Bronchial epithelial cell (primary cell): ENCODE measurements at regions not wholly inside any gene's neighbourhood (a gene's known extent, or its start where the extent isn't known, plus 50 kb on each side); places are given as distances from the start of the nearest gene placed in this dataset.
"Not testable (repeated sequence)": the region's sequence is repeated elsewhere in the genome, so short reads cannot be mapped to it uniquely, and the experiment has no call there.

Source experiments
- DNase-seq: peaks from one replicate; pipeline ENCODE4 v3.0.0-alpha.2; 2010; ENCODE audit warnings: low read depth
- FAIRE-seq: peaks from 2 replicates; lab custom pipeline; 2011; peaks lifted over from hg19 to GRCh38; lab: Jason Lieb, UNC
- H3K27me3 ChIP-seq: 2 replicates; pipeline ENCODE4 v1.5.1; 2011; ENCODE audit warnings: low read length; ENCODE audit not compliant: control insufficient read depth, insufficient read depth
- H3K36me3 ChIP-seq: 2 replicates; pipeline ENCODE4 v1.5.1; 2011; ENCODE audit warnings: low read length; ENCODE audit not compliant: control insufficient read depth, insufficient read depth
- H3K4me3 ChIP-seq: 2 replicates; pipeline ENCODE4 v1.5.1; 2011; ENCODE audit warnings: mild to moderate bottlenecking, low read depth, low read length, control low read depth
- TF ChIP-seq, protein P1 (sequence below): IDR thresholded peaks from 2 replicates; pipeline ENCODE4 v1.5.1; 2011; ENCODE audit warnings: mild to moderate bottlenecking, moderate library complexity, low read length, control low read depth, inconsistent platforms; ENCODE audit not compliant: insufficient read depth, severe bottlenecking

DNA sequence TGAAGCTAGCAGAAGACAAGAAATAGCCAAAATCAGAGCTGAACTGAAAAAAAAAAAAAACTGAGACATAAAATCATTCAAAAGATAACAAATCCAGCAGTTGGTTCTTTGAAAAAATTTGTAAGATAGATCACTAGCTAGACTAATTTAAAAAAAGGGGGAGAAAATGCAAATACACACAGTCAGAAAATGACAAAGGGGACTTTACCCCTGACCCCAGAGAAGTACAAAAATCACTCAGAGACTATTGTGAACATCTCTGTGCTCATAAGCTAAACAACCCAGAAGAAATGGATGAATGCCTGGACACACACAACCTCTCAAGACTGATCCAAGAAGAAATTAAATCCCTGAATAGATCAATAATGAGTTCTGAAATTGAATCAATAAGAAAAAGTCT is 914.3 kb upstream of the API5 start:
- H3K27me3 ChIP-seq = no peaks in the 10 kb centered on the region
- H3K36me3 ChIP-seq = no peaks in the 10 kb centered on the region
- H3K4me3 ChIP-seq = no peak overlapping the region
- TF ChIP-seq, protein P1, sequence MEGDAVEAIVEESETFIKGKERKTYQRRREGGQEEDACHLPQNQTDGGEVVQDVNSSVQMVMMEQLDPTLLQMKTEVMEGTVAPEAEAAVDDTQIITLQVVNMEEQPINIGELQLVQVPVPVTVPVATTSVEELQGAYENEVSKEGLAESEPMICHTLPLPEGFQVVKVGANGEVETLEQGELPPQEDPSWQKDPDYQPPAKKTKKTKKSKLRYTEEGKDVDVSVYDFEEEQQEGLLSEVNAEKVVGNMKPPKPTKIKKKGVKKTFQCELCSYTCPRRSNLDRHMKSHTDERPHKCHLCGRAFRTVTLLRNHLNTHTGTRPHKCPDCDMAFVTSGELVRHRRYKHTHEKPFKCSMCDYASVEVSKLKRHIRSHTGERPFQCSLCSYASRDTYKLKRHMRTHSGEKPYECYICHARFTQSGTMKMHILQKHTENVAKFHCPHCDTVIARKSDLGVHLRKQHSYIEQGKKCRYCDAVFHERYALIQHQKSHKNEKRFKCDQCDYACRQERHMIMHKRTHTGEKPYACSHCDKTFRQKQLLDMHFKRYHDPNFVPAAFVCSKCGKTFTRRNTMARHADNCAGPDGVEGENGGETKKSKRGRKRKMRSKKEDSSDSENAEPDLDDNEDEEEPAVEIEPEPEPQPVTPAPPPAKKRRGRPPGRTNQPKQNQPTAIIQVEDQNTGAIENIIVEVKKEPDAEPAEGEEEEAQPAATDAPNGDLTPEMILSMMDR = no peak
- no peak for FAIRE-seq
- no peak for DNase-seq

DNA sequence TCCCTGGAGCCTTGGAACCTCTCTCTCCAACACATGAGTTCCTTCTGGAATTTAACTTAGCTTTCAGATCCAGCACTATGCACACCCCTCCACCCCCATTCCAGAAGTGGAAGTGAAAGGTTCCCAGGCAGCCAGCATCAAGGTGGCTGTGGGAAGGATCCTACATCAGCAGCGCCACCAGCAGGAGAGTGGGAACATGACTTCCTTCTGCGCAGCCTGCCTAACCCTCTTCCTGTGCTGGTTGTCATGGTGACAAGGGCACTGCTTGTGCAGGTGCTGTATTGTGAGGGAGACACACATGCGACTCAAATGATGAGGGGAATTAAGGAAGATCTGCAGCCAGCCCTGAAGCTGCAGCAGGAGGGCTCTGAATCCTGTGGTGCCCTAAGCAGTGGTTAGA is 904.5 kb upstream of the API5 start:
- Histone ChIP-seq H3K27me3 (no peaks in the 10 kb centered on the region), H3K36me3 (no peaks in the 10 kb centered on the region), H3K4me3 (no peak overlapping the region)
- FAIRE-seq (no peak), DNase-seq (no peak)
- TF ChIP-seq, protein P1 = no peak

DNA sequence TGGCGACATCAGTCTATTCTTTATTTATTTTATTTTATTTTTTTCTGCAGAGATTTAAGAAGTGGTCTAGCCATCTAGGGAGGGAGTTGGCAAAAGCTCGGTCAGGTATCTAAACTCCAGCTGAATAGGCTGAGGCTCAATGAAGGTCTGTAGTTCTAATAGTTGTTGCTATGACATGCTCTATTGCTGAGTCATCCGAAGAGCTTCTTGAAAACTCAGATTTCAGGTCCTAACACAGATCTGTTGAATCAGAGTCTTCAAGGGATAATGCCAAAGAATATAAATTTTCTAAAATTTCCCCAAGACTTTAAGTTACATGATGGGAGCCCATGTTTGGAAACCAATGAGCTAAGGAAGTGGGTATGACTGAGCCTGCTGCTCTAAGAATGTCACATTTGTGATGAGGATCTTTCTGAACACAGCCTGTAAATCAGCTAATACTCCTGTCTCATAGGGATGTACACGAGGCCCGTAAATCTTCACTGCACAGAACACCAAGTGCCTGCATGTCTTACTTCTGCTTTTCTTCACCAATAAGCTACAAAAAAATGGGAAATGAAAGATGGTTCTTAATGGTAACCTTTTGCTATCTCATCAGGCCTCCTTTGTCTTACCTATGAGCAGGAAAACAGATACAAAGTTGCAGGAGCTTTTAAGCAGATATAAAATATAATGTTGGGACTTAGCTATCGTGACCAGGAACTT is 901.4 kb upstream of the API5 start:
- Histone ChIP-seq H3K36me3 (no peaks in the 10 kb centered on the region), H3K4me3 (no peak overlapping the region), H3K27me3 (no peaks in the 10 kb centered on the region)
- FAIRE-seq (no peak), DNase-seq (peak; percentile 3)
- TF ChIP-seq, protein P1 = no peak

DNA sequence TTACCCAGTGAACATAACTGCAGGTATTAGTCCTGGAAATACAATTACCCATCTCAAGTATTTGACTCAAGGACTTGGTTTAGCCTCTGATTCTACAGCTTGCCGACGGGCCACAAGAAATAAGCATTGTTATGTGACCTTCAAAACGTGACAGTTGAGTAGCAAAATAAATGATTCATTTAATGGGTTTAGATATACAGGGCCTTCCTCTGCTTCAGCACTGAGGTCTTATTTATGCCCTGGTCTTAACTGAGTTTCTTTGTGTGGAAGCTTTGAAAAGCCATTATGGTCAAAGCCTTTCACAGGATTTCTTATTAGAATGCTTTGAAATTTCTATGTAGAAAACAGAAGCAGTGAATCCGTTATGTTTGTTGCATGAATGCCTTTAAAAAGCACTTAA is 899.2 kb upstream of the API5 start:
- Histone ChIP-seq H3K4me3 (no peak overlapping the region), H3K36me3 (no peaks in the 10 kb centered on the region), H3K27me3 (no peaks in the 10 kb centered on the region)
- FAIRE-seq (no peak), DNase-seq (no peak)
- TF ChIP-seq, protein P1 = no peak

DNA sequence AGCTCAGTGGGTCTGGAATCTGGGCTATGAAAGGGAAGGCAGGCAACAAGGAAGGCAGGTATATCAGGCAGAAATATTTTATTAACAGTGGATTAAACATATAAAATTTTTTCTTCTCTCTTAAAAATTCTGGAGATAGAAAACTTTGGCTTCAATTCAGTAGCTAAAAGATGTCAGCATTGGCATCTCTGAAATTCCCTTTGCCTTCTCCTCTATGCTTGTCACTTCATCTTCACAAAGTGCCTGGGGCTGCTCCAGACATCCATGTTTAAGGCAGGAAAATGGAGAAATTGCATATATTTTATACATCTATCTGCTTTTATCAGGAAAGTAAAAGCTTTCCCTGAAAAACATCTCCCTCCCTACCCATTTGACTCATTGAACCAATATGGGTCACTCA is 894.1 kb upstream of the API5 start:
- no peak for FAIRE-seq
- no peak for DNase-seq
- Histone ChIP-seq H3K4me3 (no peak overlapping the region), H3K27me3 (no peaks in the 10 kb centered on the region), H3K36me3 (no peaks in the 10 kb centered on the region)
- TF ChIP-seq, protein P1 = no peak

DNA sequence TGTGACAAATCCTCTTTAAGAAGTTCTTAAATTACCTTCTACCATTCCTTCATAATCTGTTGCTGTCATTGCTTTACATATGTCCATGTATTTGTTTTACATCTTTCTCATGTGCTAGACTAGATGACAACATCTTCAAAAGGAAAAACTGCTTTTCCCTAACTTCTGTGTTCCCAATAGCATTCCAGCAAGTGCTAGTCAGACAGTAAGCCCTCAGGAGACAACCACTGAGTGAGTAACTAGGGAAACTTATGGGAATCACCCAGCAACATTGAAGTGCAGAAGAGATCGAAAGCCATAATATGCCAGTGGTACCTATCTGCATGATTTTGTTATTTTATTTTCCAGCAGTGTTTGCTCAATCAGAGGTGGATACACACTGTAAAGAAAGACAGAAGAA is 889.7 kb upstream of the API5 start:
- no peak for DNase-seq

DNA sequence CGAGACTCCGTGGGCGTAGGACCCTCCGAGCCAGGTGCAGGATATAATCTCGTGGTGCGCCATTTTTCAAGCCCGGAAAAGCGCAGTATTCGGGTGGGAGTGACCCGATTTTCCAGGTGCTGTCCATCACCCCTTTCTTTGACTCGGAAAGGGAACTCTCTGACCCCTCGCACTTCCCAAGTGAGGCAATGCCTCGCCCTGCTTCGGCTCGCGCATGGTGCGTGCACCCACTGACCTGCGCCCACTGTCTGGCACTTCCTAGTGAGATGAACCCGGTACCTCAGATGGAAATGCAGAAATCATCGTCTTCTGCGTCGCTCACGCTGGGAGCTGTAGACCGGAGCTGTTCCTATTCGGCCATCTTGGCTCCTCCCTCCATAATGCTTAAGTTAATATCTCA is 876.9 kb upstream of the API5 start:
- FAIRE-seq, DNase-seq, H3K4me3 ChIP-seq, H3K36me3 ChIP-seq, H3K27me3 ChIP-seq: not testable (repeated sequence)

More for the DNA sequence above, 889.7 kb upstream of the API5 start:
- Histone ChIP-seq H3K36me3 (no peaks in the 10 kb centered on the region), H3K27me3 (no peaks in the 10 kb centered on the region), H3K4me3 (no peak overlapping the region)
- no peak for FAIRE-seq
- TF ChIP-seq, protein P1 = no peak
